Common myeloid progenitor, CD34-positive (primary cell): ENCODE measurements at regions not wholly inside any gene's neighbourhood (a gene's known extent, or its start where the extent isn't known, plus 50 kb on each side); places are given as distances from the start of the nearest gene placed in this dataset.

Source experiments
- CTCF ChIA-PET: fragments of 350-600 bp; sonication (Branson Sonifier 250); formaldehyde crosslinking; loops from one replicate; lab custom pipeline; 2021; ENCODE audit warnings: antibody characterized with exemption; lab: Charles Lee
- POLR2A ChIA-PET: fragments of 350-600 bp; sonication (Branson Sonifier 250); formaldehyde crosslinking; loops from one replicate; lab custom pipeline; 2021; ENCODE audit warnings: antibody characterized with exemption; lab: Charles Lee
- DNase-seq, 3 donors: peaks; one replicate each; pipeline versions ENCODE4 v3.0.0 to v3.0.0-alpha.2; 2013
- H3K27ac ChIP-seq, 2 experiments: 1 replicate in 1 of 2; 2 replicates in 1 of 2; pipeline ENCODE4 v1.7.0; 2013; ENCODE audit warnings: inconsistent platforms in 2 of 2, low read length in 2 of 2, mild to moderate bottlenecking in 2 of 2, low read depth in 1 of 2, moderate library complexity in 1 of 2; ENCODE audit not compliant: severe bottlenecking in 2 of 2, insufficient read depth in 1 of 2, poor library complexity in 1 of 2
- H3K27me3 ChIP-seq, 5 experiments: replicated peaks in 2 of 5; 1 replicate in 3 of 5; 2 replicates in 2 of 5; pipeline versions ENCODE4 v1.6.1 to v1.7.0; 2013; ENCODE audit warnings: low read length in 4 of 5, mild to moderate bottlenecking in 2 of 5, moderate library complexity in 2 of 5, inconsistent platforms in 1 of 5; ENCODE audit not compliant: insufficient read depth in 5 of 5, control insufficient read depth in 4 of 5
- H3K36me3 ChIP-seq, 4 experiments: 1 replicate in 2 of 4; 2 replicates in 2 of 4; pipeline versions ENCODE4 v1.6.1 to v1.7.0; 2013; ENCODE audit warnings: low read length in 3 of 4, control low read depth in 1 of 4, mild to moderate bottlenecking in 1 of 4; ENCODE audit not compliant: control insufficient read depth in 4 of 4, insufficient read depth in 4 of 4
- H3K4me1 ChIP-seq, 4 experiments: 1 replicate in 3 of 4; 2 replicates in 1 of 4; pipeline versions ENCODE4 v1.6.1 to v1.7.1; 2013; ENCODE audit warnings: low read length in 3 of 4, mild to moderate bottlenecking in 3 of 4, control low read depth in 1 of 4, inconsistent platforms in 1 of 4, moderate library complexity in 1 of 4; ENCODE audit not compliant: control insufficient read depth in 4 of 4, insufficient read depth in 4 of 4; ENCODE audit errors: control extremely low read depth in 1 of 4
- H3K4me3 ChIP-seq, 7 experiments: 1 replicate in 4 of 7; 2 replicates in 3 of 7; pipeline versions ENCODE4 v1.5.1 to v1.7.0; 2013; ENCODE audit warnings: mild to moderate bottlenecking in 7 of 7, low read length in 6 of 7, moderate library complexity in 6 of 7, inconsistent platforms in 2 of 7, low read depth in 2 of 7, control low read depth in 1 of 7; ENCODE audit not compliant: insufficient read depth in 4 of 7, control insufficient read depth in 1 of 7; ENCODE audit errors: extremely low read depth in 1 of 7
- H3K9me3 ChIP-seq, 5 experiments: 1 replicate in 4 of 5; 2 replicates in 1 of 5; pipeline versions ENCODE4 v1.6.1 to v1.7.1; 2013; ENCODE audit warnings: low read length in 4 of 5, mild to moderate bottlenecking in 2 of 5, inconsistent platforms in 1 of 5, low read depth in 1 of 5, moderate library complexity in 1 of 5; ENCODE audit not compliant: control insufficient read depth in 4 of 5, insufficient read depth in 2 of 5; ENCODE audit errors: control extremely low read depth in 1 of 5
- WGBS: methylation state at CpG from one replicate; pipeline ENCODE4 v1.1.5; 2013; ENCODE audit not compliant: insufficient coverage; 5-methylcytosine and 5-hydroxymethylcytosine counted together

DNA sequence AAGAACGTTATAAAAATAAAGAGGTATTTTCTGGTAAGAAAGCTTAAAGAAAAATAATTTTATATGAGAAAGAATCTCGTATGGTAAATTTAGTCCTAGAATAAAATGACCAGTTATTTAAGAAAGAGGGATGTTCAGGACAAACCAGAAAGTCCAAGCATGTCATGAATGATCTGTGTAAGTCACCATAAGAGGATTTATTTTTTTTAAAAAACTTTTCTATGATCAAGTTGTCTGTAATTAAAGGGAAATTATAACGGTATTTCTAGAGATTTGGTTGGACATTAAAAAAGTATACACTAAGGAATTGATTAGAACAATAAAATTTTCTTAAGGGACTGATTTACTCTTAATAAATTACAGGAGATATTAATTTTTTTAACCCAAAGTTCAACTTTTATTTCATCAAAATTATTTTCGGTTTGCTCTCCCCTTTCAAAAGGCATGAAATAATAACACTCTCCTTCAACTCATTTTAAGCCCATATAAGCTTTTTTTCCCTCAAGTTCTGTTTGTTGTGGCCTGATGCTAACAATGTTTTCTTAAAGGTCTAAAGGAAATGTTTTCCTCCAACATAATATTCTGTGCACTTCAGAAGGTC lies 49.9 kb upstream of the CPSF6 start:
- Histone ChIP-seq H3K4me3 (no peak overlapping the region), H3K36me3 (no peaks in the 10 kb centered on the region), H3K4me1 (no peaks in the 10 kb centered on the region), H3K27ac (no peak overlapping the region), H3K9me3 (peaks cover 0 to 25% (median 0%) of the 10 kb centered on the region in 5 experiments), H3K27me3 (no peaks in the 10 kb centered on the region)
- ChIA-PET CTCF (no interaction called here), POLR2A (no interaction called here)
- DNase-seq, result no peak
- WGBS, result 100% methylated on average over 1 of the region's 4 CpGs
